ENCODE measurements at regions not wholly inside any gene's neighbourhood (a gene's known extent, or its start where the extent isn't known, plus 50 kb on each side); places are given as distances from the start of the nearest gene placed in this dataset.
"Not testable (repeated sequence)": the region's sequence is repeated elsewhere in the genome, so short reads cannot be mapped to it uniquely, and the experiment has no call there.

DNA sequence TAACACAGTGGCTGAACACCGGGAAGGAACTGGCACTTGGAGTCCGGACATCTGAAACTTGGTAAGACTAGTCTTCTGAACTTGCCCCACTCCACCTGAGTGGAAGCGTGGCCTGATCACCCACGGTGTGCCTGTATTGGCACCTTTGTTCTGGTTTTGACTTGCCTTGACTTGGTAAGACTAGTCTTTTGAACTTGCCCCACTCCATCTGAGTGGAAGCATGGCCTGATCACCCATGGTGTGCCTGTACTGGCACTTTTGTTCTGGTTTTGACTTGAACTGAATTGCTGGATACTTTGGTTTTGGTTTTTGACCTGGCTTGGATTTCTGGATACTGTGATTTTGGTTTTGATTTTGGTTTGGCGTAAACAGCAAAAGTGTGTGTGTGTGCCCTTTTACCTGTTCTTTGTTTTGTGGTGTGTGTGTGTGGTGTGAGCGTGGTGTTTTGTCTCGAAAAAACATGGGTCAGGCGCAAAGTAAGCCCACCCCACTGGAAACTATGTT is 84.1 kb upstream of the ADGRA3 start:
- H3K27me3 Mint-ChIP-seq (ENCODE audit: unreplicated experiment); DNase-seq; H3K36me3 Mint-ChIP-seq (ENCODE audit: insufficient read depth, unreplicated experiment); H3K9me3 Mint-ChIP-seq (ENCODE audit: low read depth, unreplicated experiment); intact Hi-C loops (cut with micrococcal nuclease; ENCODE audit: unreplicated experiment): not testable (repeated sequence)
- BruUV-seq (replicated peaks), result TSS peak; percentile 73
- CTCF ChIA-PET, result interaction anchor here (0.6 kb wide), 1 partner anchor 272 kb away, joined by 6 read pairs; no protein-coding TSS in a partner anchor
- H3K4me3 Mint-ChIP-seq (ENCODE audit: low read depth, unreplicated experiment), result peak overlapping the region; percentile 64
- peak overlapping the region; percentile 85 for H3K27ac Mint-ChIP-seq (ENCODE audit: unreplicated experiment)
- H3K4me1 Mint-ChIP-seq (ENCODE audit: low read depth, unreplicated experiment), result peaks cover 23% of the 10 kb centered on the region

DNA sequence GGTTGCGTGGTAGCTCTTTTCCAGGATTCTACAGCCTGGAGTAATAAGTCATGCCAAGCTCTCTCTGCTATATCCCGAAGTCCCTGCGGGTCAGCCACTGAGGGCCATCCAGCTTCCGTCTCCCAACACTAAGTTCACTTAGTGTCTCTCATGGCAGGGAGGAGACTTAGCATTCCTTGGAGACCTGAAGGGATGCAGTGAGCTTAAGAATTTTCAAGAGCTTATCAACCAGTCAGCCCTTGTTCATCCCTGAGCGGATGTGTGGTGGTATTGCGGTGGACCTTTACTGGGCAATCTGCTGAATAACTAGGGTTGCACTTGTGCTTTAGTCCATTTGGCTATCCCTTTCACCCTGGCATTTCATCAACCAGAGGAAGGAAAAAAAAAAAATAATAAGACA is 85.8 kb upstream of the ADGRA3 start:
- intact Hi-C loops (cut with micrococcal nuclease; ENCODE audit: unreplicated experiment); BruUV-seq (replicated peaks); CTCF ChIA-PET; H3K27ac Mint-ChIP-seq (ENCODE audit: unreplicated experiment); DNase-seq; H3K36me3 Mint-ChIP-seq (ENCODE audit: insufficient read depth, unreplicated experiment); H3K9me3 Mint-ChIP-seq (ENCODE audit: low read depth, unreplicated experiment); H3K27me3 Mint-ChIP-seq (ENCODE audit: unreplicated experiment): not testable (repeated sequence)
- peaks cover 31% of the 10 kb centered on the region for H3K4me1 Mint-ChIP-seq (ENCODE audit: low read depth, unreplicated experiment)
- peak overlapping the region; percentile 30 for H3K4me3 Mint-ChIP-seq (ENCODE audit: low read depth, unreplicated experiment)

DNA sequence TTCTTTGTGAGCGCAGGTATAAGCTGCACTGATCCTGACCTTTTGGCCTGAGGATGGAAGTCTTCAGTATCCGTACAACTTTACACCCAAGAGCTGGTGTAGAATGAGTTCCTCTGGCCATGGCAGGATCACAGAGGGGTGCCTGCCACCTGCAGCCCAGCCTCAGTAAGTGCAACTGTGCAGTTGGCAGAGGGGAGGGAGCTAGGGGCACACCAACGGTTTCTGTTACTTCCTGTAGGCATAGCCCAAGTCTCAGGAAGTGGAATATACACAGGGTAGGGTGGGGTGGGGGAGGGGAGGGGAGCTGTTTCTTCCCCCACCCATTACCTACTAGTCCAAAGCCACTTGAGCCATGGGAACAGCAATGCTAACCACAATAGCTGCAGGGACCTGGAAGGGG is 85.4 kb upstream of the GBA3 start:
- no TSS peak for BruUV-seq (replicated peaks)
- Mint-ChIP-seq H3K36me3 (ENCODE audit: insufficient read depth, unreplicated experiment) (no peaks in the 10 kb centered on the region), H3K27me3 (ENCODE audit: unreplicated experiment) (no peaks in the 10 kb centered on the region), H3K4me1 (ENCODE audit: low read depth, unreplicated experiment) (peaks cover 14% of the 10 kb centered on the region), H3K4me3 (ENCODE audit: low read depth, unreplicated experiment) (no peak overlapping the region), H3K27ac (ENCODE audit: unreplicated experiment) (no peak overlapping the region), H3K9me3 (ENCODE audit: low read depth, unreplicated experiment) (no peaks in the 10 kb centered on the region)
- intact Hi-C loops (cut with micrococcal nuclease; ENCODE audit: unreplicated experiment), result loop anchor here (1.0 to 5.0 kb wide), 2 partner anchors 105 to 197 kb away; no protein-coding TSS in a partner anchor
- TF ChIP-seq, protein P1, sequence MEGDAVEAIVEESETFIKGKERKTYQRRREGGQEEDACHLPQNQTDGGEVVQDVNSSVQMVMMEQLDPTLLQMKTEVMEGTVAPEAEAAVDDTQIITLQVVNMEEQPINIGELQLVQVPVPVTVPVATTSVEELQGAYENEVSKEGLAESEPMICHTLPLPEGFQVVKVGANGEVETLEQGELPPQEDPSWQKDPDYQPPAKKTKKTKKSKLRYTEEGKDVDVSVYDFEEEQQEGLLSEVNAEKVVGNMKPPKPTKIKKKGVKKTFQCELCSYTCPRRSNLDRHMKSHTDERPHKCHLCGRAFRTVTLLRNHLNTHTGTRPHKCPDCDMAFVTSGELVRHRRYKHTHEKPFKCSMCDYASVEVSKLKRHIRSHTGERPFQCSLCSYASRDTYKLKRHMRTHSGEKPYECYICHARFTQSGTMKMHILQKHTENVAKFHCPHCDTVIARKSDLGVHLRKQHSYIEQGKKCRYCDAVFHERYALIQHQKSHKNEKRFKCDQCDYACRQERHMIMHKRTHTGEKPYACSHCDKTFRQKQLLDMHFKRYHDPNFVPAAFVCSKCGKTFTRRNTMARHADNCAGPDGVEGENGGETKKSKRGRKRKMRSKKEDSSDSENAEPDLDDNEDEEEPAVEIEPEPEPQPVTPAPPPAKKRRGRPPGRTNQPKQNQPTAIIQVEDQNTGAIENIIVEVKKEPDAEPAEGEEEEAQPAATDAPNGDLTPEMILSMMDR (IDR thresholded peaks at IDR 0.05; ENCODE audit: unreplicated experiment), result peak; percentile 58
- CTCF ChIA-PET, result interaction anchor here (0.6 to 1.6 kb wide), 7 partner anchors 91 to 218 kb away, joined by 3 to 5 read pairs (median 4); partner anchors contain the start of gene ADGRA3
- peak; percentile 66 for DNase-seq

DNA sequence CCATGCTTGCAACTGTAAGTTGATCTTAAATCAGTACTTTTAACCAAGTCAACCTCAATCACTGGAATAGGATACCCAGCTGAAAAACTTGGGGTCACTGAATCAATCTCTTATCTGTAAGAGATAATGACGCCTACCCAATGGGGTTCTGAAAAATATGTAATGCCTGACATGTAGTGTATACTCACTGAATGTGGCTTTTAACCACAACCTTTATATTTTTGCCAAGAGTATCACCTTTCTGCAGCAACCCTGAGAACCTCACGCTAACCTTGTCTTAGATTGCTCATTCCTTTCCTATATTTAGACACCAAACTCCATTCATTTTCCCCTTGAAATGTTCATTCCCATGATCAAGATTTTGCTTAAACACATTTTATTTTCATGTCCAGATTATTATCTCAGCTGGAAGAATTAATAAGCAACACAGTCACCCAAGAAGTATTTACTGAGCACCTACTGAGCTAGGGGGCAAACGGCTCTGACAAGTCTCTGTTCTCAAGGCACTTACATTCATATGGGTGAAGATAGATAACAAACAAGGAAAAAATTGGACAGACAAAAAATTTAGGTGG is 82.7 kb upstream of the GBA3 start:
- DNase-seq; H3K4me3 Mint-ChIP-seq (ENCODE audit: low read depth, unreplicated experiment); H3K27ac Mint-ChIP-seq (ENCODE audit: unreplicated experiment); H3K9me3 Mint-ChIP-seq (ENCODE audit: low read depth, unreplicated experiment); H3K36me3 Mint-ChIP-seq (ENCODE audit: insufficient read depth, unreplicated experiment); BruUV-seq (replicated peaks); CTCF ChIA-PET; H3K27me3 Mint-ChIP-seq (ENCODE audit: unreplicated experiment): not testable (repeated sequence)
- intact Hi-C loops (cut with micrococcal nuclease; ENCODE audit: unreplicated experiment), result loop anchor here (5.0 kb wide), 1 partner anchor 108 kb away; no protein-coding TSS in a partner anchor
- H3K4me1 Mint-ChIP-seq (ENCODE audit: low read depth, unreplicated experiment), result peaks cover 14% of the 10 kb centered on the region

DNA sequence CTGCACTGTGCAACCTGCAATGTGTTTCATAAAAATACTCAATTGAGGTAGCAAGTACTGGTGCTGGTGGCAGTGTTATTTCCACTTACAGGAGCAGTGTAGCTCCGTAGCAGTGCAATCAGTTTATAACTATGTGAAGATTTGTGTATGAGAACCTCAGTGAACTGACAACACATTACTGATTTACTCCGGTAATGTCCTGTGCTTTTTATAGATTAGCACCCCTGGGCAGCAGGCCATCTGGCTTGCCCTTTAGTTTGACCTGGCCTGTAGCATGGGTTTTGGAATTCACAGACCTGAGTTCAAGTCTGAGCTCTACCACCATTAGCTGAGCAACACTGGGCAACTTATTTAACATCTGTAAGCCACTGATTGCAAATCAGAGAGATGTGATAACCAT is 78.6 kb upstream of the GBA3 start:
- Mint-ChIP-seq H3K36me3 (ENCODE audit: insufficient read depth, unreplicated experiment) (no peaks in the 10 kb centered on the region), H3K4me3 (ENCODE audit: low read depth, unreplicated experiment) (no peak overlapping the region), H3K27ac (ENCODE audit: unreplicated experiment) (no peak overlapping the region), H3K9me3 (ENCODE audit: low read depth, unreplicated experiment) (no peaks in the 10 kb centered on the region), H3K4me1 (ENCODE audit: low read depth, unreplicated experiment) (no peaks in the 10 kb centered on the region), H3K27me3 (ENCODE audit: unreplicated experiment) (no peaks in the 10 kb centered on the region)
- intact Hi-C loops (cut with micrococcal nuclease; ENCODE audit: unreplicated experiment), result no loop called here
- CTCF ChIA-PET, result no interaction called here
- no peak for DNase-seq
- TF ChIP-seq, protein P1 (IDR thresholded peaks at IDR 0.05; ENCODE audit: unreplicated experiment), result no peak
- no TSS peak for BruUV-seq (replicated peaks)

DNA sequence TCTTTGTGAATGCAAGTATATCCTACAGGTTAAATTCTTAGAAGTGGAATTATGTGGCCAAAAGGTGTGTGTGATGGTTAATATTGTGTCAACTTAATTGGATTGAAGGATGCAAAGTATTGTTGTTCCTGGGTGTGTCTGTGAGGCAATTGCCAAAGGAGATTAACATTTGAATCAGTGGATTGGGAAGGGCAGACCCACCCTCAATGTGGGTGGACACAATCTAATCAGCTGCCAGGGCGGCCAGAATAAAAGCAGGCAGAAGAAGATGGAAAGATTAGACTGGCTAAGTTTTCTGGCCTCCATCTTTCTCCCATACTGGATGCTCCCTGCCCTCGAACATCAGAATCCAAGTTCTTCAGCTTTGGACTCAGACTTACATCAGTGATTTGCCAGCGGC is 76.2 kb upstream of the GBA3 start:
- Mint-ChIP-seq H3K9me3 (ENCODE audit: low read depth, unreplicated experiment) (no peaks in the 10 kb centered on the region), H3K4me1 (ENCODE audit: low read depth, unreplicated experiment) (no peaks in the 10 kb centered on the region), H3K4me3 (ENCODE audit: low read depth, unreplicated experiment) (no peak overlapping the region), H3K27me3 (ENCODE audit: unreplicated experiment) (no peaks in the 10 kb centered on the region), H3K36me3 (ENCODE audit: insufficient read depth, unreplicated experiment) (no peaks in the 10 kb centered on the region), H3K27ac (ENCODE audit: unreplicated experiment) (no peak overlapping the region)
- TF ChIP-seq, protein P1 (IDR thresholded peaks at IDR 0.05; ENCODE audit: unreplicated experiment), result no peak
- no peak for DNase-seq
- BruUV-seq (replicated peaks), result no TSS peak
- CTCF ChIA-PET, result no interaction called here
- intact Hi-C loops (cut with micrococcal nuclease; ENCODE audit: unreplicated experiment), result no loop called here

DNA sequence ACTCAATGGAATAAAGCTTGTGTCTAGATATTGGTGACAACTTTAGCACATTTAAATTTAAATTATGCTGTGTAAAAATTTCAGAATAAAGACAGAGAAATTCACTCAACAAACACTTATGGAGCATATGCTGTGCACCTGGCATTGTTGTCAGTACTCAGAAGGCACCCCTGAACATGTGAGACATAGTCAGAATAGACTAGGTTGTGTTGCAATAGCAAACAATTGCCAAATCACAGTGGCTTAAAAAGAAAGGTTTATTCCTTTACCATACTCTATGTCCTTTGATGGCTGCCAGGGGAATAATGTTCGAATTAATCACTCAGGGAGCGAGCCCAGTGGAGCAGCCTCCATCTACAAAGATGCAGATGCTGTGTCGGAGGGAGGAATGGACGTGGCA is 72.6 kb upstream of the GBA3 start:
- H3K27ac Mint-ChIP-seq (ENCODE audit: unreplicated experiment); H3K4me3 Mint-ChIP-seq (ENCODE audit: low read depth, unreplicated experiment); BruUV-seq (replicated peaks); H3K36me3 Mint-ChIP-seq (ENCODE audit: insufficient read depth, unreplicated experiment); H3K9me3 Mint-ChIP-seq (ENCODE audit: low read depth, unreplicated experiment); intact Hi-C loops (cut with micrococcal nuclease; ENCODE audit: unreplicated experiment); CTCF ChIA-PET; H3K4me1 Mint-ChIP-seq (ENCODE audit: low read depth, unreplicated experiment); DNase-seq; H3K27me3 Mint-ChIP-seq (ENCODE audit: unreplicated experiment): not testable (repeated sequence)

DNA sequence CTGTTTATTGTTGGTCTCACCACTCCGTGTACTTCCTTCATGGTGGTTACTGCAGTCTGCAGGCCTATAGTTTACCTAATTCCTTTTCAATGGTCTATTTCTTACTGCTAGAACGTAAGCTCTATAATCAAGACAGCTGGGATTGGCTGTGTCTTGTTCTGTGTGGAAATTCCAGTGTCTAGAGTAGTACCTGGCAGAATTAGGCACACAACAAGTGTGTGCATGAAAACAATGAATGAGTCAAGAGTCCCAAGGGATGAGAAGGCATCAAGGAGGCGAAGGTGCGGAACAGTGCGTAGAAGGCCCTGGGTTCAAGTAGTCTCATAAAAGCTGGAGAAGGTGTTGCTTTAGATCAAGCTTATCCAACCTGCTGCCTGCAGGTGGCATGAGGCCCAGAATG is 70.8 kb upstream of the GBA3 start:
- H3K36me3 Mint-ChIP-seq (ENCODE audit: insufficient read depth, unreplicated experiment); H3K9me3 Mint-ChIP-seq (ENCODE audit: low read depth, unreplicated experiment); intact Hi-C loops (cut with micrococcal nuclease; ENCODE audit: unreplicated experiment); H3K27me3 Mint-ChIP-seq (ENCODE audit: unreplicated experiment); DNase-seq; CTCF ChIA-PET; H3K4me3 Mint-ChIP-seq (ENCODE audit: low read depth, unreplicated experiment); BruUV-seq (replicated peaks); H3K27ac Mint-ChIP-seq (ENCODE audit: unreplicated experiment); H3K4me1 Mint-ChIP-seq (ENCODE audit: low read depth, unreplicated experiment): not testable (repeated sequence)
